OCI-LY7 (cell line): ENCODE measurements at regions not wholly inside any gene's neighbourhood (a gene's known extent, or its start where the extent isn't known, plus 50 kb on each side); places are given as distances from the start of the nearest gene placed in this dataset.

Experiments used
- BruUV-seq: library from RNA; stranded (reverse); fragments of 400-500 nt; replicated peaks from 2 replicates; lab custom pipeline; 2021; lab: Mats Ljungman, UMichigan
- CTCF ChIA-PET: fragments of 300-600 bp; sonication (Branson Sonifier 250); formaldehyde crosslinking; loops from one replicate; lab custom pipeline; 2022; ENCODE audit warnings: antibody characterized with exemption; ENCODE audit not compliant: unreplicated experiment; lab: Charles Lee
- POLR2A ChIA-PET: fragments of 300-600 bp; sonication (Branson Sonifier 250); formaldehyde crosslinking; loops from one replicate; lab custom pipeline; 2022; ENCODE audit warnings: antibody characterized with exemption; lab: Charles Lee
- DNase-seq: peaks from one replicate; pipeline ENCODE4 v3.0.0-alpha.2; 2015; ENCODE audit warnings: low spot score
- H2AFZ ChIP-seq: fragments of 200-600 bp; sonication (generic), shearing (Covaris generic); 2 replicates; pipeline ENCODE4 v1.6.1; 2014; ENCODE audit warnings: mild to moderate bottlenecking, antibody characterized with exemption, low read length, moderate library complexity
- H3K27ac ChIP-seq: fragments of 200-600 bp; sonication (generic); 2 replicates; pipeline ENCODE4 v1.5.1; 2014; ENCODE audit warnings: mixed run types, low read depth, mild to moderate bottlenecking, moderate library complexity, low read length, inconsistent platforms; ENCODE audit not compliant: poor library complexity, severe bottlenecking
- H3K36me3 ChIP-seq: fragments of 200-600 bp; sonication (generic); 2 replicates; pipeline ENCODE4 v1.6.1; 2014; ENCODE audit warnings: mild to moderate bottlenecking, antibody characterized with exemption, low read length, moderate library complexity, mixed read lengths; ENCODE audit not compliant: insufficient read depth
- H3K4me1 ChIP-seq: fragments of 200-600 bp; sonication (generic); 2 replicates; pipeline ENCODE4 v1.5.1; 2014; ENCODE audit warnings: mild to moderate bottlenecking, low read length; ENCODE audit not compliant: insufficient read depth, poor library complexity, severe bottlenecking
- H3K4me2 ChIP-seq: fragments of 200-600 bp; sonication (generic); 2 replicates; pipeline ENCODE4 v1.6.1; 2014; ENCODE audit warnings: mild to moderate bottlenecking, low read length
- H3K4me3 ChIP-seq: fragments of 200-600 bp; sonication (generic); 2 replicates; pipeline ENCODE4 v1.5.1; 2014; ENCODE audit warnings: mild to moderate bottlenecking, low read depth, low read length; ENCODE audit not compliant: poor library complexity, severe bottlenecking
- H3K79me2 ChIP-seq: fragments of 200-600 bp; sonication (generic); 2 replicates; pipeline ENCODE4 v1.6.1; 2016; ENCODE audit warnings: low read depth, mild to moderate bottlenecking, low read length, moderate library complexity, mixed read lengths; ENCODE audit not compliant: insufficient read depth
- H3K9me2 ChIP-seq: fragments of 200-600 bp; sonication (generic); 2 replicates; pipeline ENCODE4 v1.6.1; 2016; ENCODE audit warnings: mild to moderate bottlenecking, low read length, mixed read lengths; ENCODE audit not compliant: insufficient read depth
- H3K9me3 ChIP-seq: fragments of 200-600 bp; sonication (generic); 2 replicates; pipeline ENCODE4 v1.6.1; 2014; ENCODE audit warnings: mild to moderate bottlenecking, mixed run types, low read length, mixed read lengths
- H4K20me1 ChIP-seq: fragments of 200-600 bp; sonication (generic); 2 replicates; pipeline ENCODE4 v1.6.1; 2014; ENCODE audit warnings: mild to moderate bottlenecking, antibody characterized with exemption, low read length, moderate library complexity, mixed read lengths; ENCODE audit not compliant: insufficient read depth
- EZH2phosphoT487 ChIP-seq: fragments of 200-600 bp; sonication (generic); IDR thresholded peaks from 2 replicates; pipeline ENCODE4 v1.6.1; 2018; ENCODE audit warnings: low read depth, borderline replicate concordance, mild to moderate bottlenecking, mixed run types, antibody characterized with exemption, low read length, moderate library complexity, mixed read lengths
- intact Hi-C: fragments of 100-400 bp; cut with micrococcal nuclease; formaldehyde crosslinking; loops from one replicate; pipeline ENCODE4 v1.10.0; 2022; ENCODE audit not compliant: unreplicated experiment
- TF ChIP-seq, protein P1 (sequence below): fragments of 200-600 bp; sonication (generic); conservative IDR thresholded peaks from 2 replicates; pipeline ENCODE4 v1.5.1; 2014; ENCODE audit warnings: mild to moderate bottlenecking, antibody characterized with exemption, low read length, moderate library complexity, mixed read lengths

DNA sequence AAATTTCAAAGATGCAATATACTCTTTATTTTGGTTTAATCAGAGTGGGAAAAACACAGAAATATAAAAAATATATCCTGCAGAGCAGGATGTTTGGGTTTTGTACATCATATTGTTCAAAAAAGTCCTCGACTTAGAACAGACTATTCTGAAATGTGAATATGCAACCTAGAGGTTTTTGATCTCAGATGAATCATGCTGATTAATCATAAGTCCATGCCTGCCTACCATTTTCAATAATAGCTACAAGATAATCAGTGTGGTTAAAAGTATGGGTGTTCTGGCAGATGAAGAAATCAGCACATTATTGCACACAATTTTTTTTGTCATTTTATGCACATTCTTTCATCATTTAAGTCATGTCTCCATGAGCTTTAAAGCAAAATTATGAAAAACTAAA lies 1261.0 kb upstream of the NXPH2 start:
- Histone ChIP-seq H3K4me2 (no peak overlapping the region), H3K9me2 (no peaks in the 10 kb centered on the region), H3K36me3 (no peaks in the 10 kb centered on the region), H3K9me3 (no peaks in the 10 kb centered on the region), H2AFZ (no peak overlapping the region), H3K27ac (no peak overlapping the region), H4K20me1 (no peaks in the 10 kb centered on the region), H3K4me3 (no peak overlapping the region), H3K79me2 (no peaks in the 10 kb centered on the region), H3K4me1 (no peaks in the 10 kb centered on the region)
- CTCF ChIA-PET = no interaction called here
- BruUV-seq = no TSS peak
- DNase-seq = no peak
- TF ChIP-seq, protein P1, sequence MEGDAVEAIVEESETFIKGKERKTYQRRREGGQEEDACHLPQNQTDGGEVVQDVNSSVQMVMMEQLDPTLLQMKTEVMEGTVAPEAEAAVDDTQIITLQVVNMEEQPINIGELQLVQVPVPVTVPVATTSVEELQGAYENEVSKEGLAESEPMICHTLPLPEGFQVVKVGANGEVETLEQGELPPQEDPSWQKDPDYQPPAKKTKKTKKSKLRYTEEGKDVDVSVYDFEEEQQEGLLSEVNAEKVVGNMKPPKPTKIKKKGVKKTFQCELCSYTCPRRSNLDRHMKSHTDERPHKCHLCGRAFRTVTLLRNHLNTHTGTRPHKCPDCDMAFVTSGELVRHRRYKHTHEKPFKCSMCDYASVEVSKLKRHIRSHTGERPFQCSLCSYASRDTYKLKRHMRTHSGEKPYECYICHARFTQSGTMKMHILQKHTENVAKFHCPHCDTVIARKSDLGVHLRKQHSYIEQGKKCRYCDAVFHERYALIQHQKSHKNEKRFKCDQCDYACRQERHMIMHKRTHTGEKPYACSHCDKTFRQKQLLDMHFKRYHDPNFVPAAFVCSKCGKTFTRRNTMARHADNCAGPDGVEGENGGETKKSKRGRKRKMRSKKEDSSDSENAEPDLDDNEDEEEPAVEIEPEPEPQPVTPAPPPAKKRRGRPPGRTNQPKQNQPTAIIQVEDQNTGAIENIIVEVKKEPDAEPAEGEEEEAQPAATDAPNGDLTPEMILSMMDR = no peak
- TF ChIP-seq EZH2phosphoT487 = no peak
- POLR2A ChIA-PET = interaction anchor here (0.6 to 0.8 kb wide), 3 partner anchors 32 to 665 kb away, joined by 3 read pairs; no protein-coding TSS in a partner anchor
- intact Hi-C loops = no loop called here

DNA sequence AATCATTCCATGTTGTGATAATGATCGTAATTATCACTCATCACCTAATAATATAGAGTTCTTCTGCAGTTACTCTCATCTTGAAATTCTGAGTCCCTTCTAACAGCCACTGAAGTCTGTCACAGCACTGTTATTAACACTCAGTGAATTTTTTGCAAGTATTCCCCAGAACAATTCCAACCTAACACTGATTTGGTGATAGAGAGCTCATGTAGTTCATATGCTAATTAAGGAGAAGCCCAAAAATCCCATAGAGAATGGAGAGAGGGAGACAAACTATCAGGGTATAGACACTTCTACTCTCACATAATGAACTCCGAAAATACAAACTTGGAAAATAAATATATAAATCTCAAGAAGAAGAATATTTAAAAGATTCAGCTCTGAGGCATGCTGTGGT lies 1253.4 kb upstream of the NXPH2 start:
- Histone ChIP-seq H3K9me3 (no peaks in the 10 kb centered on the region), H3K4me1 (no peaks in the 10 kb centered on the region), H3K4me2 (no peak overlapping the region), H3K36me3 (no peaks in the 10 kb centered on the region), H4K20me1 (no peaks in the 10 kb centered on the region), H3K9me2 (no peaks in the 10 kb centered on the region), H3K4me3 (no peak overlapping the region), H2AFZ (no peak overlapping the region), H3K27ac (no peak overlapping the region), H3K79me2 (no peaks in the 10 kb centered on the region)
- ChIA-PET POLR2A (no interaction called here), CTCF (no interaction called here)
- intact Hi-C loops = no loop called here
- no peak for DNase-seq
- BruUV-seq = no TSS peak
- no peak for TF ChIP-seq EZH2phosphoT487
- TF ChIP-seq, protein P1 = no peak

DNA sequence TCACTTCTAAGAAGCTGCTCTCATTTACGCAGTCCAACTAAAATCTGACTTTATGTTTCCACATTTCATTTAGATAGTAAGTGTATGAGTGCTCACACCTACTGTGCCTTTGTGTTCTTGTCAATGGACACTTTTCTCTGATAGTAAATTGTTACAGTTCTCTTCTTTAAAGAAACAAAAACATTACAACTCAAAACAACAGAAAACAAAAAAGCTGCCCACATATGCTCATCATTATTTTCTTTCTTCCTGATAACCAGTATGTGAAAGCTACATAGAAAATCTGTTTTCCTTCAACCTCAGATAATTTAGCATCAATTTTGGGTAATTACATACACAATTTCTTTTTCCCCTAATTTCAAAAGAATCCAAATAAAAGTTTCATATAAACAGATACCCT lies 1247.8 kb upstream of the NXPH2 start:
- DNase-seq = no peak
- Histone ChIP-seq H3K4me3 (no peak overlapping the region), H3K36me3 (no peaks in the 10 kb centered on the region), H3K4me1 (no peaks in the 10 kb centered on the region), H3K9me3 (no peaks in the 10 kb centered on the region), H3K79me2 (no peaks in the 10 kb centered on the region), H3K4me2 (no peak overlapping the region), H3K9me2 (no peaks in the 10 kb centered on the region), H2AFZ (no peak overlapping the region), H4K20me1 (no peaks in the 10 kb centered on the region), H3K27ac (no peak overlapping the region)
- POLR2A ChIA-PET = no interaction called here
- intact Hi-C loops = no loop called here
- CTCF ChIA-PET = no interaction called here
- no peak for TF ChIP-seq EZH2phosphoT487
- TF ChIP-seq, protein P1 = no peak
- BruUV-seq = no TSS peak
